H1 (cell line): ENCODE measurements at regions not wholly inside any gene's neighbourhood (a gene's known extent, or its start where the extent isn't known, plus 50 kb on each side); places are given as distances from the start of the nearest gene placed in this dataset.

Source experiments
- CTCF ChIA-PET: fragments of 300-600 bp; sonication (Branson Sonifier 250); formaldehyde crosslinking; loops from one replicate; lab custom pipeline; 2021; ENCODE audit not compliant: partially characterized antibody; lab: Charles Lee
- POLR2A ChIA-PET: fragments of 300-600 bp; sonication (Branson Sonifier 250); formaldehyde crosslinking; loops from one replicate; lab custom pipeline; 2021; ENCODE audit warnings: inconsistent platforms; ENCODE audit not compliant: partially characterized antibody; lab: Charles Lee
- DNase-seq, 2 experiments: peaks; one replicate each; pipeline versions ENCODE4 v3.0.0 to v3.0.0-alpha.2; 2010 to 2022; ENCODE audit warnings: low spot score in 2 of 2, low read depth in 1 of 2, mixed read lengths in 1 of 2
- FAIRE-seq: peaks from 2 replicates; lab custom pipeline; 2011; peaks lifted over from hg19 to GRCh38; lab: Jason Lieb, UNC
- H2AFZ ChIP-seq: 2 replicates; pipeline ENCODE4 v1.8.1; 2012; ENCODE audit warnings: low read length, inconsistent platforms
- H2AK5ac ChIP-seq: 2 replicates; pipeline ENCODE4 v1.6.1; 2013; ENCODE audit warnings: low read depth, low read length
- H2BK120ac ChIP-seq: replicated peaks from 2 replicates; pipeline ENCODE3; 2013; ENCODE audit warnings: low read depth, low read length, inconsistent platforms
- H2BK12ac ChIP-seq: 2 replicates; pipeline ENCODE4 v1.6.1; 2013; ENCODE audit warnings: low read depth, low read length
- H2BK15ac ChIP-seq: 2 replicates; pipeline ENCODE4 v1.6.1; 2013; ENCODE audit warnings: low read length
- H2BK20ac ChIP-seq: 2 replicates; pipeline ENCODE4 v1.6.1; 2013; ENCODE audit warnings: low read length
- H2BK5ac ChIP-seq: 2 replicates; pipeline ENCODE4 v1.6.1; 2013; ENCODE audit warnings: low read depth, low read length
- H3K14ac ChIP-seq: 2 replicates; pipeline ENCODE4 v1.6.1; 2013; ENCODE audit warnings: inconsistent platforms; ENCODE audit not compliant: insufficient read length
- H3K18ac ChIP-seq: 2 replicates; pipeline ENCODE4 v1.6.1; 2013; ENCODE audit warnings: low read length; ENCODE audit errors: extremely low read depth
- H3K23ac ChIP-seq: 2 replicates; pipeline ENCODE4 v1.6.1; 2013; ENCODE audit warnings: inconsistent platforms; ENCODE audit not compliant: insufficient read length
- H3K23me2 ChIP-seq: 2 replicates; pipeline ENCODE4 v1.6.1; 2013; ENCODE audit warnings: low read depth, low read length
- H3K27ac ChIP-seq: 2 replicates; pipeline ENCODE4 v1.6.1; 2011; ENCODE audit warnings: low read depth, low read length, inconsistent platforms
- H3K27me3 ChIP-seq, 4 experiments: replicated peaks in 1 of 4; 1 replicate in 1 of 4; 2 replicates in 3 of 4; pipeline versions ENCODE4 v1.6.1 to v1.8.1; 2011 to 2013; ENCODE audit warnings: low read length in 3 of 4, mild to moderate bottlenecking in 3 of 4, inconsistent platforms in 2 of 4, mixed read lengths in 2 of 4, moderate library complexity in 1 of 4; ENCODE audit not compliant: control insufficient read depth in 3 of 4, insufficient read depth in 3 of 4; ENCODE audit errors: extremely low read depth in 1 of 4
- H3K36me3 ChIP-seq, 4 experiments: 2 replicates each; pipeline versions ENCODE4 v1.6.1 to v1.8.1; 2011 to 2013; ENCODE audit warnings: mild to moderate bottlenecking in 4 of 4, low read length in 3 of 4, moderate library complexity in 2 of 4, control low read depth in 1 of 4, inconsistent platforms in 1 of 4; ENCODE audit not compliant: insufficient read depth in 4 of 4, control insufficient read depth in 2 of 4
- H3K4ac ChIP-seq: replicated peaks from 2 replicates; pipeline ENCODE3; 2013; ENCODE audit warnings: low read length, low read depth, mixed read lengths, inconsistent platforms; ENCODE audit not compliant: insufficient read length
- H3K4me1 ChIP-seq, 4 experiments: replicated peaks in 1 of 4; 1 replicate in 1 of 4; 2 replicates in 3 of 4; pipeline versions ENCODE4 v1.6.1 to v1.8.1; 2011 to 2013; ENCODE audit warnings: low read length in 3 of 4, inconsistent platforms in 2 of 4, mixed read lengths in 1 of 4; ENCODE audit not compliant: insufficient read depth in 4 of 4, control insufficient read depth in 3 of 4
- H3K4me2 ChIP-seq, 2 experiments: 2 replicates each; pipeline versions ENCODE4 v1.6.1 to v1.8.1; 2011 to 2013; ENCODE audit warnings: low read depth in 2 of 2, low read length in 2 of 2, control low read depth in 1 of 2, inconsistent platforms in 1 of 2, mild to moderate bottlenecking in 1 of 2; ENCODE audit not compliant: insufficient read depth in 1 of 2
- H3K4me3 ChIP-seq, 4 experiments: fragments of 200-600, 300-600 bp in 1 of 4; sonication (generic), shearing (Covaris generic), sonication (Bioruptor Twin) in 1 of 4; 2 replicates each; pipeline versions ENCODE4 v1.5.1 to v1.8.1; 2011 to 2016; ENCODE audit warnings: low read length in 4 of 4, low read depth in 3 of 4, control low read depth in 2 of 4, inconsistent platforms in 2 of 4, mild to moderate bottlenecking in 2 of 4, mixed read lengths in 1 of 4, moderate library complexity in 1 of 4; ENCODE audit not compliant: insufficient read depth in 2 of 4; ENCODE audit errors: extremely low read depth in 1 of 4
- H3K56ac ChIP-seq: replicated peaks from 2 replicates; pipeline ENCODE3; 2013; ENCODE audit warnings: low read depth, mild to moderate bottlenecking, mixed read lengths, low read length, inconsistent platforms; ENCODE audit not compliant: insufficient read length
- H3K79me1 ChIP-seq: 2 replicates; pipeline ENCODE4 v1.6.1; 2013; ENCODE audit warnings: low read depth, low read length, control low read depth
- H3K79me2 ChIP-seq, 2 experiments: 2 replicates each; pipeline versions ENCODE4 v1.6.1 to v1.8.1; 2012 to 2013; ENCODE audit warnings: low read length in 2 of 2, mild to moderate bottlenecking in 2 of 2, inconsistent platforms in 1 of 2; ENCODE audit not compliant: insufficient read depth in 2 of 2, control insufficient read depth in 1 of 2
- H3K9ac ChIP-seq, 4 experiments: replicated peaks in 1 of 4; 1 replicate in 1 of 4; 2 replicates in 3 of 4; pipeline versions ENCODE4 v1.6.1 to v1.8.1; 2011 to 2013; ENCODE audit warnings: low read depth in 3 of 4, low read length in 3 of 4, control low read depth in 2 of 4, mild to moderate bottlenecking in 2 of 4, moderate library complexity in 2 of 4, inconsistent platforms in 1 of 4; ENCODE audit errors: extremely low read depth in 1 of 4
- H3K9me3 ChIP-seq, 2 experiments: 2 replicates each; pipeline versions ENCODE4 v1.6.1 to v1.8.1; 2012 to 2013; ENCODE audit warnings: mild to moderate bottlenecking in 2 of 2, moderate library complexity in 2 of 2, control low read depth in 1 of 2, inconsistent platforms in 1 of 2, low read depth in 1 of 2, low read length in 1 of 2, mixed read lengths in 1 of 2; ENCODE audit not compliant: insufficient read depth in 2 of 2
- H4K20me1 ChIP-seq, 2 experiments: replicated peaks in 1 of 2; 2 replicates each; pipeline versions ENCODE3 to v1.8.1; 2011 to 2013; ENCODE audit warnings: inconsistent platforms in 2 of 2, low read length in 2 of 2, mild to moderate bottlenecking in 1 of 2; ENCODE audit not compliant: insufficient read depth in 2 of 2, control insufficient read depth in 1 of 2
- H4K5ac ChIP-seq: 2 replicates; pipeline ENCODE4 v1.6.1; 2013; ENCODE audit warnings: low read length, low read depth, mixed read lengths, inconsistent platforms; ENCODE audit not compliant: insufficient read length
- H4K8ac ChIP-seq: 2 replicates; pipeline ENCODE4 v1.8.0; 2013; ENCODE audit warnings: mild to moderate bottlenecking, moderate library complexity, low read length, inconsistent platforms; ENCODE audit not compliant: insufficient read depth; ENCODE audit errors: extremely low read depth
- H4K91ac ChIP-seq: replicated peaks from 2 replicates; pipeline ENCODE3; 2013; ENCODE audit warnings: low read length, mixed read lengths, inconsistent platforms; ENCODE audit not compliant: insufficient read length
- JUND ChIP-seq: IDR thresholded peaks from 2 replicates; pipeline ENCODE4 v1.6.1; 2011; ENCODE audit warnings: mild to moderate bottlenecking, improper control_type of control experiment, low read length
- TF ChIP-seq, protein P1 (sequence below): IDR thresholded peaks from 2 replicates; pipeline ENCODE4 v1.6.1; 2011; ENCODE audit warnings: low read depth, mild to moderate bottlenecking, low read length; ENCODE audit not compliant: insufficient read depth

GRCh38 chr2:107622741-107623310 lies 203.9 kb upstream of the RGPD4 start (continued):
- TF ChIP-seq JUND, result no peak

GRCh38 chr2:107625982-107626381 lies 200.7 kb upstream of the RGPD4 start:
- Histone ChIP-seq H3K79me1 (no peaks in the 10 kb centered on the region), H2BK5ac (no peak overlapping the region), H3K79me2 (no peaks in the 10 kb centered on the region), H3K4me2 (no peak overlapping the region), H3K4me3 (no peak overlapping the region), H2BK12ac (no peak overlapping the region), H3K9me3 (peaks cover 11 to 12% of the 10 kb centered on the region in 2 experiments; a peak in 3 of 4 replicates), H4K5ac (no peak overlapping the region), H2AFZ (no peak overlapping the region), H4K8ac (no peak overlapping the region), H3K27me3 (no peaks in the 10 kb centered on the region), H2BK15ac (no peak overlapping the region), H3K14ac (no peak overlapping the region), H3K56ac (no peak overlapping the region), H3K4me1 (no peaks in the 10 kb centered on the region), H3K4ac (no peak overlapping the region), H3K9ac (no peak overlapping the region), H2AK5ac (no peak overlapping the region), H3K27ac (no peak overlapping the region), H3K23me2 (no peaks in the 10 kb centered on the region), H3K36me3 (no peaks in the 10 kb centered on the region), H3K18ac (no peak overlapping the region), H4K91ac (no peak overlapping the region), H2BK120ac (no peak overlapping the region), H2BK20ac (no peak overlapping the region), H3K23ac (no peak overlapping the region), H4K20me1 (no peaks in the 10 kb centered on the region)
- POLR2A ChIA-PET, result no interaction called here
- no peak for FAIRE-seq
- TF ChIP-seq, protein P1, sequence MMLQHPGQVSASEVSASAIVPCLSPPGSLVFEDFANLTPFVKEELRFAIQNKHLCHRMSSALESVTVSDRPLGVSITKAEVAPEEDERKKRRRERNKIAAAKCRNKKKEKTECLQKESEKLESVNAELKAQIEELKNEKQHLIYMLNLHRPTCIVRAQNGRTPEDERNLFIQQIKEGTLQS, result no peak
- CTCF ChIA-PET, result no interaction called here
- DNase-seq, result no peak
